ENCODE measurements at regions not wholly inside any gene's neighbourhood (a gene's known extent, or its start where the extent isn't known, plus 50 kb on each side); places are given as distances from the start of the nearest gene placed in this dataset.

DNA sequence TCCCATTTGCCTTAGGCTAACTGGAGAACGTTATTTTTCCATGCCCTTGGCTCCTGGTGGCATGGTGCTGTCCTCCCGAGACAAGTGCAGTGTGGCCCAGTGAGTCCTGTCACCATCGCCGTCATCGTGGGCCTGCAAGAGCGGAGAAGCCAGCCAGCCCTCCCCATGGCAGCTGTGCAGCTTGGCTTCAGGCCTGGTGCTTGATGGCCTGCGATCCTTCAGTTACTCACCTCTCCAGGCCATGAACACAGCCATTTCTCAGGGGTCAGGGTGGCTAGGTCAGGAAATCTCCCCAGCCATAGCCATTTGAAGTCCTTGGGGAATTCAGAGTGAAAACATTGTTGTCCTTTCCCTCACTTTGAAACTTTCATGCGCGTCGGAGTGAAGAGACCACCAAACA lies 189.0 kb upstream of the RGMA start:
- Histone ChIP-seq H3K4me1 (ENCODE audit: insufficient read depth, low read length) (no peaks in the 10 kb centered on the region), H3K9ac (ENCODE audit: low read depth, low read length) (no peak overlapping the region), H4K20me1 (ENCODE audit: insufficient read depth, low read length) (no peaks in the 10 kb centered on the region), H3K9me3 (ENCODE audit: insufficient read depth, low read length, severe bottlenecking) (no peaks in the 10 kb centered on the region), H3K4me3 (ENCODE audit: low read depth in 1 of 2, low read length in 2 of 2) (no peak overlapping the region), H2AFZ (ENCODE audit: low read depth, low read length) (no peak overlapping the region), H3K27me3 (ENCODE audit: insufficient read depth, low read length, poor library complexity) (no peaks in the 10 kb centered on the region), H3K27ac (ENCODE audit: low read length) (peak overlapping the region; percentile 47), H3K4me2 (ENCODE audit: insufficient read depth, low read length) (no peak overlapping the region), H3K79me2 (ENCODE audit: insufficient read depth, low read length) (no peaks in the 10 kb centered on the region), H3K36me3 (ENCODE audit: insufficient read depth, low read length) (no peaks in the 10 kb centered on the region)
- no peak for DNase-seq
- TF ChIP-seq EZH2 (IDR thresholded peaks at IDR 0.05; ENCODE audit: borderline replicate concordance, low read depth, low read length, severe bottlenecking): no peak
- TF ChIP-seq, protein P1, sequence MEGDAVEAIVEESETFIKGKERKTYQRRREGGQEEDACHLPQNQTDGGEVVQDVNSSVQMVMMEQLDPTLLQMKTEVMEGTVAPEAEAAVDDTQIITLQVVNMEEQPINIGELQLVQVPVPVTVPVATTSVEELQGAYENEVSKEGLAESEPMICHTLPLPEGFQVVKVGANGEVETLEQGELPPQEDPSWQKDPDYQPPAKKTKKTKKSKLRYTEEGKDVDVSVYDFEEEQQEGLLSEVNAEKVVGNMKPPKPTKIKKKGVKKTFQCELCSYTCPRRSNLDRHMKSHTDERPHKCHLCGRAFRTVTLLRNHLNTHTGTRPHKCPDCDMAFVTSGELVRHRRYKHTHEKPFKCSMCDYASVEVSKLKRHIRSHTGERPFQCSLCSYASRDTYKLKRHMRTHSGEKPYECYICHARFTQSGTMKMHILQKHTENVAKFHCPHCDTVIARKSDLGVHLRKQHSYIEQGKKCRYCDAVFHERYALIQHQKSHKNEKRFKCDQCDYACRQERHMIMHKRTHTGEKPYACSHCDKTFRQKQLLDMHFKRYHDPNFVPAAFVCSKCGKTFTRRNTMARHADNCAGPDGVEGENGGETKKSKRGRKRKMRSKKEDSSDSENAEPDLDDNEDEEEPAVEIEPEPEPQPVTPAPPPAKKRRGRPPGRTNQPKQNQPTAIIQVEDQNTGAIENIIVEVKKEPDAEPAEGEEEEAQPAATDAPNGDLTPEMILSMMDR (IDR thresholded peaks at IDR 0.05; ENCODE audit: borderline replicate concordance, extremely low read depth, low read length, poor library complexity, severe bottlenecking): no peak
- ATAC-seq (ENCODE audit: insufficient read depth, low read depth): no peak

DNA sequence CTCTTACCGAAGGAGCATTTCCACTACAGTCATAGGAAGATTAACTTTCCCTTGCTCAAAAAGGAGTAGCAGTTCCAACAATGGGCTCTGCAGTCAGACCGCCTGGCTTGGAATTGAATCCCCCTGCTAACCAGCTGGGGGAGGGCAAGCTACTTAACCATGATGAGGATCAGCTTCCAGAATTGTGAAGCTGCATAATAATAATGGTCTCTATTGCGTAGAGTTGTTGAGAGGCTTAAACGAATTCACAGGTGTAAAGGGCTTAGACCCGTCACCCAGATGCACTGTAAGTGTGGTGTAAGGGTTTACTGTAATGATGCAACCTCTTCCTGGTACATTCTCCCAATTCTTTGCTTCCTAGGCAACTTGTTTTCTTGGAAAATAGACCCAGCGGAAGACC lies 185.2 kb upstream of the RGMA start:
- Histone ChIP-seq H3K9me3 (ENCODE audit: insufficient read depth, low read length, severe bottlenecking) (no peaks in the 10 kb centered on the region), H3K79me2 (ENCODE audit: insufficient read depth, low read length) (no peaks in the 10 kb centered on the region), H3K27me3 (ENCODE audit: insufficient read depth, low read length, poor library complexity) (no peaks in the 10 kb centered on the region), H3K36me3 (ENCODE audit: insufficient read depth, low read length) (no peaks in the 10 kb centered on the region), H3K9ac (ENCODE audit: low read depth, low read length) (no peak overlapping the region), H3K27ac (ENCODE audit: low read length) (no peak overlapping the region), H3K4me3 (ENCODE audit: low read depth in 1 of 2, low read length in 2 of 2) (no peak overlapping the region), H2AFZ (ENCODE audit: low read depth, low read length) (no peak overlapping the region), H3K4me1 (ENCODE audit: insufficient read depth, low read length) (no peaks in the 10 kb centered on the region), H4K20me1 (ENCODE audit: insufficient read depth, low read length) (no peaks in the 10 kb centered on the region), H3K4me2 (ENCODE audit: insufficient read depth, low read length) (no peak overlapping the region)
- TF ChIP-seq EZH2 (IDR thresholded peaks at IDR 0.05; ENCODE audit: borderline replicate concordance, low read depth, low read length, severe bottlenecking): no peak
- TF ChIP-seq, protein P1 (IDR thresholded peaks at IDR 0.05; ENCODE audit: borderline replicate concordance, extremely low read depth, low read length, poor library complexity, severe bottlenecking): no peak
- DNase-seq (no peak), ATAC-seq (ENCODE audit: insufficient read depth, low read depth) (no peak)

DNA sequence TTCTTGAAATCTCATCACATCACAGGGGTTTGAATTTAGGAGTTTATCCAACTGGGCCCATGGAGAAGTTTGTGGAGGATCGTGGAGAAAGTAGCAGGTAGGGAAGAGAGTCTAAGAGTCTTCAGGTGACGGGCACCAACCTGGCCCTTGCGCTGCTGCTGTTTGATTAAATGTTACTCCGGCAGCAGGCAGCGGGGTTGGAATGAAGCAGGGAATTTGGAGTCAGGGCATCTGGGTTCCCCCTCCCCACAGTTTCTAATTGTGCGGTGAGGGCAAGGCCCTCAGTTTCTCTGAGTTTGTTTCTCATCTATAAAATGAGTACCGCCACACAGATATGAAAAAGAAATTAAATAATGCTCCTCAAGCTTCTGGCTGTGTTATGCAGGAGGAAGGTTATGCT lies 182.9 kb upstream of the RGMA start:
- Histone ChIP-seq H2AFZ (ENCODE audit: low read depth, low read length) (no peak overlapping the region), H3K36me3 (ENCODE audit: insufficient read depth, low read length) (no peaks in the 10 kb centered on the region), H3K27me3 (ENCODE audit: insufficient read depth, low read length, poor library complexity) (no peaks in the 10 kb centered on the region), H3K79me2 (ENCODE audit: insufficient read depth, low read length) (no peaks in the 10 kb centered on the region), H3K4me3 (ENCODE audit: low read depth in 1 of 2, low read length in 2 of 2) (no peak overlapping the region), H3K4me1 (ENCODE audit: insufficient read depth, low read length) (no peaks in the 10 kb centered on the region), H4K20me1 (ENCODE audit: insufficient read depth, low read length) (no peaks in the 10 kb centered on the region), H3K9ac (ENCODE audit: low read depth, low read length) (no peak overlapping the region), H3K4me2 (ENCODE audit: insufficient read depth, low read length) (no peak overlapping the region), H3K27ac (ENCODE audit: low read length) (no peak overlapping the region), H3K9me3 (ENCODE audit: insufficient read depth, low read length, severe bottlenecking) (no peaks in the 10 kb centered on the region)
- no peak for DNase-seq
- no peak for ATAC-seq (ENCODE audit: insufficient read depth, low read depth)
- TF ChIP-seq, protein P1 (IDR thresholded peaks at IDR 0.05; ENCODE audit: borderline replicate concordance, extremely low read depth, low read length, poor library complexity, severe bottlenecking): no peak
- TF ChIP-seq EZH2 (IDR thresholded peaks at IDR 0.05; ENCODE audit: borderline replicate concordance, low read depth, low read length, severe bottlenecking): no peak

DNA sequence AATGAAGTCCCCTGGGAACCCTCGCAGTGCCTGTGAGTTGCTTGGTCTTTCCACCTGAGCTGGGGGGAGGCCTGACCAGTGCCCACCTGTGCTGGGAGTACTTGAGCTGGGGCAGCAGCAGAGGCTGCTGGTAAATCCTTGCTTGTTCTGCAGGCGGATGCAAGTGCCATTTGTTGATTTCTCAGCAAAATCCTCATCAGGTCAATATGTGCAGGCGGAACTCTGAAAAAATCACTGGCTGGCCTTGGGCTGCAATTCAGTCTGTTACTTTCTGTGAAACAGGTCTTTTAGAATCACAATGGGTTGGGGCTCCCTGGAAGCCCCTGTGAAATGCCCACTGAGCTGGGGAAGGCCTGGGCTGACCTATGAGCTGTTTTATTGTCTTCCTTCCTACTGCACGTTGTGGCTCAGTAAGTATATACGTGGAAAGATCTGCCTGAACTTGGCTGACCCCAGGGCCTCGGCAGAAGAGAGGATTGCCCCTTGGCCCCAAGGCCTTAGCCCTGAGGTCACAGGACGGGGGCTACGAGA lies 182.0 kb upstream of the RGMA start:
- Histone ChIP-seq H3K36me3 (ENCODE audit: insufficient read depth, low read length) (no peaks in the 10 kb centered on the region), H3K4me1 (ENCODE audit: insufficient read depth, low read length) (no peaks in the 10 kb centered on the region), H2AFZ (ENCODE audit: low read depth, low read length) (no peak overlapping the region), H3K4me3 (ENCODE audit: low read depth in 1 of 2, low read length in 2 of 2) (no peak overlapping the region), H3K27me3 (ENCODE audit: insufficient read depth, low read length, poor library complexity) (no peaks in the 10 kb centered on the region), H3K9me3 (ENCODE audit: insufficient read depth, low read length, severe bottlenecking) (no peaks in the 10 kb centered on the region), H3K9ac (ENCODE audit: low read depth, low read length) (no peak overlapping the region), H3K4me2 (ENCODE audit: insufficient read depth, low read length) (no peak overlapping the region), H3K79me2 (ENCODE audit: insufficient read depth, low read length) (no peaks in the 10 kb centered on the region), H3K27ac (ENCODE audit: low read length) (no peak overlapping the region), H4K20me1 (ENCODE audit: insufficient read depth, low read length) (no peaks in the 10 kb centered on the region)
- no peak for ATAC-seq (ENCODE audit: insufficient read depth, low read depth)
- no peak for DNase-seq
- TF ChIP-seq EZH2 (IDR thresholded peaks at IDR 0.05; ENCODE audit: borderline replicate concordance, low read depth, low read length, severe bottlenecking): no peak
- TF ChIP-seq, protein P1 (IDR thresholded peaks at IDR 0.05; ENCODE audit: borderline replicate concordance, extremely low read depth, low read length, poor library complexity, severe bottlenecking): no peak
